ENCODE measurements at regions not wholly inside any gene's neighbourhood (a gene's known extent, or its start where the extent isn't known, plus 50 kb on each side); places are given as distances from the start of the nearest gene placed in this dataset.

GRCh38 chr13:106981051-106981450, 413.1 kb upstream of the ARGLU1 start:
- no peak overlapping the region for H3K27ac ChIP-seq
- H3K36me3 ChIP-seq, result no peaks in the 10 kb centered on the region
- no peak for DNase-seq (ENCODE audit: low spot score in 2 of 2)
- no peaks in the 10 kb centered on the region for H3K27me3 ChIP-seq
- no peaks in the 10 kb centered on the region for H3K4me1 ChIP-seq
- H3K9me3 ChIP-seq, result no peaks in the 10 kb centered on the region
- intact Hi-C loops (cut with DNase I; ENCODE audit: low total_unique reads), result no loop called here
- TF ChIP-seq POLR2A (IDR thresholded peaks at IDR 0.05), result no peak
- TF ChIP-seq POLR2AphosphoS5 (IDR thresholded peaks at IDR 0.05), result no peak
- TF ChIP-seq, protein P1, sequence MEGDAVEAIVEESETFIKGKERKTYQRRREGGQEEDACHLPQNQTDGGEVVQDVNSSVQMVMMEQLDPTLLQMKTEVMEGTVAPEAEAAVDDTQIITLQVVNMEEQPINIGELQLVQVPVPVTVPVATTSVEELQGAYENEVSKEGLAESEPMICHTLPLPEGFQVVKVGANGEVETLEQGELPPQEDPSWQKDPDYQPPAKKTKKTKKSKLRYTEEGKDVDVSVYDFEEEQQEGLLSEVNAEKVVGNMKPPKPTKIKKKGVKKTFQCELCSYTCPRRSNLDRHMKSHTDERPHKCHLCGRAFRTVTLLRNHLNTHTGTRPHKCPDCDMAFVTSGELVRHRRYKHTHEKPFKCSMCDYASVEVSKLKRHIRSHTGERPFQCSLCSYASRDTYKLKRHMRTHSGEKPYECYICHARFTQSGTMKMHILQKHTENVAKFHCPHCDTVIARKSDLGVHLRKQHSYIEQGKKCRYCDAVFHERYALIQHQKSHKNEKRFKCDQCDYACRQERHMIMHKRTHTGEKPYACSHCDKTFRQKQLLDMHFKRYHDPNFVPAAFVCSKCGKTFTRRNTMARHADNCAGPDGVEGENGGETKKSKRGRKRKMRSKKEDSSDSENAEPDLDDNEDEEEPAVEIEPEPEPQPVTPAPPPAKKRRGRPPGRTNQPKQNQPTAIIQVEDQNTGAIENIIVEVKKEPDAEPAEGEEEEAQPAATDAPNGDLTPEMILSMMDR (IDR thresholded peaks at IDR 0.05), result no peak
- no peak overlapping the region for H3K4me3 ChIP-seq

DNA sequence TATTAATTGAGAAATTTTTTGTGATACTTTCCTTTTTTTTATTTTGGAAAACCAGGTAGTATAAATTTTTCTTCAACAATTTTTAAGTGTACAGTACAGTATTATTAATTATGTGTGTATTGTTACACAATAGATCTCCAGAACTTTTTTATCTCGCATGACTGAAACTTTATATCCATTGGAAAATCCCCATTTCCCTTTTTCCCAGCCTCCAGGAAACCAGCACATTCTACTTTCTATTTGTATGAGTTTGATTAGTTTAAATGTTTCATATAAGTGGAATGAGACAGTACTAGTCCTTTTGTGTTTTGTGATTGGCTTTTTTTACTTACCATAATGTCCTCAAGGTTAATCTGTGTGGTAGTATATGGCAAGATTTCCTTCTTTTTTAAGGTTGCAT, 399.5 kb upstream of the ARGLU1 start:
- Histone ChIP-seq H3K4me3 (no peak overlapping the region), H3K36me3 (no peaks in the 10 kb centered on the region), H3K27me3 (no peaks in the 10 kb centered on the region), H3K9me3 (no peaks in the 10 kb centered on the region), H3K4me1 (no peaks in the 10 kb centered on the region), H3K27ac (no peak overlapping the region)
- intact Hi-C loops (cut with DNase I; ENCODE audit: low total_unique reads), result no loop called here
- no peak for TF ChIP-seq POLR2AphosphoS5 (IDR thresholded peaks at IDR 0.05)
- no peak for TF ChIP-seq POLR2A (IDR thresholded peaks at IDR 0.05)
- TF ChIP-seq, protein P1 (IDR thresholded peaks at IDR 0.05), result no peak
- DNase-seq (ENCODE audit: low spot score in 2 of 2), result no peak

GRCh38 chr13:106963151-106963550, 395.2 kb upstream of the ARGLU1 start:
- Histone ChIP-seq H3K9me3 (no peaks in the 10 kb centered on the region), H3K27me3 (no peaks in the 10 kb centered on the region), H3K4me1 (no peaks in the 10 kb centered on the region), H3K36me3 (no peaks in the 10 kb centered on the region), H3K27ac (no peak overlapping the region), H3K4me3 (no peak overlapping the region)
- no peak for DNase-seq (ENCODE audit: low spot score in 2 of 2)
- TF ChIP-seq, protein P1 (IDR thresholded peaks at IDR 0.05), result no peak
- TF ChIP-seq POLR2A (IDR thresholded peaks at IDR 0.05), result no peak
- intact Hi-C loops (cut with DNase I; ENCODE audit: low total_unique reads), result no loop called here

DNA sequence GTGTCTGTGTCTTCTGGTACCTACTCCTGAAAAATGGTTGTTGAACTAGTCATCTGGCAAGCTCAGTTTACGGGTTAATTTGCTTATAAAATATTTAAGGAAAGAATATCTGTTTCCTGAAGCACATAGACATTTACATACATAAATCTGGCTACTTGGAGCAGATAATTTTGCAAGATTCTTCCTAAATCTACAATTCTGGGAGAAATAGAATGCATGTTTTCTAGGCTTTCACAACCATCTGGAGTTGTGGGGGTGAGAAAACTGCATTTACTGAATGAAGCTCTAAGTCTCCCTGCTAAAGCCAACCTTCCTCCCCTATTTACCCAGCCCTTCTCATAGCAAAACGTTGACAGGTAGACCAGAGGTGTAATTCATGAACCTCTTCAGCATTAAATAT, 393.7 kb upstream of the ARGLU1 start:
- H3K27me3 ChIP-seq, result no peaks in the 10 kb centered on the region
- intact Hi-C loops (cut with DNase I; ENCODE audit: low total_unique reads), result no loop called here
- no peak for DNase-seq (ENCODE audit: low spot score in 2 of 2)
- H3K4me3 ChIP-seq, result no peak overlapping the region
- H3K9me3 ChIP-seq, result no peaks in the 10 kb centered on the region
- no peaks in the 10 kb centered on the region for H3K36me3 ChIP-seq
- TF ChIP-seq, protein P1 (IDR thresholded peaks at IDR 0.05), result no peak
- no peak for TF ChIP-seq POLR2A (IDR thresholded peaks at IDR 0.05)
- TF ChIP-seq POLR2AphosphoS5 (IDR thresholded peaks at IDR 0.05), result no peak
- H3K4me1 ChIP-seq, result no peaks in the 10 kb centered on the region
- H3K27ac ChIP-seq, result no peak overlapping the region

GRCh38 chr13:106961216-106961615, 393.3 kb upstream of the ARGLU1 start:
- H3K27ac ChIP-seq, result no peak overlapping the region
- intact Hi-C loops (cut with DNase I; ENCODE audit: low total_unique reads), result no loop called here
- DNase-seq (ENCODE audit: low spot score in 2 of 2), result no peak

More at GRCh38 chr13:106961216-106961615, 393.3 kb upstream of the ARGLU1 start:
- TF ChIP-seq POLR2AphosphoS5 (IDR thresholded peaks at IDR 0.05), result no peak
- TF ChIP-seq, protein P1 (IDR thresholded peaks at IDR 0.05), result no peak
- TF ChIP-seq POLR2A (IDR thresholded peaks at IDR 0.05), result no peak
- Histone ChIP-seq H3K9me3 (no peaks in the 10 kb centered on the region), H3K4me1 (no peaks in the 10 kb centered on the region), H3K4me3 (no peak overlapping the region), H3K36me3 (no peaks in the 10 kb centered on the region), H3K27me3 (no peaks in the 10 kb centered on the region)

Data from breast epithelium (tissue), 4 donors.